H1 (cell line): ENCODE measurements at regions not wholly inside any gene's neighbourhood (a gene's known extent, or its start where the extent isn't known, plus 50 kb on each side); places are given as distances from the start of the nearest gene placed in this dataset.
A peak's percentile ranks its signal among the peaks of the same experiment; 100 is the strongest.

Experiments used
- CTCF ChIA-PET: fragments of 300-600 bp; sonication (Branson Sonifier 250); formaldehyde crosslinking; loops from one replicate; lab custom pipeline; 2021; ENCODE audit not compliant: partially characterized antibody; lab: Charles Lee
- POLR2A ChIA-PET: fragments of 300-600 bp; sonication (Branson Sonifier 250); formaldehyde crosslinking; loops from one replicate; lab custom pipeline; 2021; ENCODE audit warnings: inconsistent platforms; ENCODE audit not compliant: partially characterized antibody; lab: Charles Lee
- DNase-seq, 2 experiments: peaks; one replicate each; pipeline versions ENCODE4 v3.0.0 to v3.0.0-alpha.2; 2010 to 2022; ENCODE audit warnings: low spot score in 2 of 2, low read depth in 1 of 2, mixed read lengths in 1 of 2
- FAIRE-seq: peaks from 2 replicates; lab custom pipeline; 2011; peaks lifted over from hg19 to GRCh38; lab: Jason Lieb, UNC
- H2AFZ ChIP-seq: 2 replicates; pipeline ENCODE4 v1.8.1; 2012; ENCODE audit warnings: low read length, inconsistent platforms
- H2AK5ac ChIP-seq: 2 replicates; pipeline ENCODE4 v1.6.1; 2013; ENCODE audit warnings: low read depth, low read length
- H2BK120ac ChIP-seq: replicated peaks from 2 replicates; pipeline ENCODE3; 2013; ENCODE audit warnings: low read depth, low read length, inconsistent platforms
- H2BK12ac ChIP-seq: 2 replicates; pipeline ENCODE4 v1.6.1; 2013; ENCODE audit warnings: low read depth, low read length
- H2BK15ac ChIP-seq: 2 replicates; pipeline ENCODE4 v1.6.1; 2013; ENCODE audit warnings: low read length
- H2BK20ac ChIP-seq: 2 replicates; pipeline ENCODE4 v1.6.1; 2013; ENCODE audit warnings: low read length
- H2BK5ac ChIP-seq: 2 replicates; pipeline ENCODE4 v1.6.1; 2013; ENCODE audit warnings: low read depth, low read length
- H3K14ac ChIP-seq: 2 replicates; pipeline ENCODE4 v1.6.1; 2013; ENCODE audit warnings: inconsistent platforms; ENCODE audit not compliant: insufficient read length
- H3K18ac ChIP-seq: 2 replicates; pipeline ENCODE4 v1.6.1; 2013; ENCODE audit warnings: low read length; ENCODE audit errors: extremely low read depth
- H3K23ac ChIP-seq: 2 replicates; pipeline ENCODE4 v1.6.1; 2013; ENCODE audit warnings: inconsistent platforms; ENCODE audit not compliant: insufficient read length
- H3K23me2 ChIP-seq: 2 replicates; pipeline ENCODE4 v1.6.1; 2013; ENCODE audit warnings: low read depth, low read length
- H3K27ac ChIP-seq: 2 replicates; pipeline ENCODE4 v1.6.1; 2011; ENCODE audit warnings: low read depth, low read length, inconsistent platforms
- H3K27me3 ChIP-seq, 4 experiments: replicated peaks in 1 of 4; 1 replicate in 1 of 4; 2 replicates in 3 of 4; pipeline versions ENCODE4 v1.6.1 to v1.8.1; 2011 to 2013; ENCODE audit warnings: low read length in 3 of 4, mild to moderate bottlenecking in 3 of 4, inconsistent platforms in 2 of 4, mixed read lengths in 2 of 4, moderate library complexity in 1 of 4; ENCODE audit not compliant: control insufficient read depth in 3 of 4, insufficient read depth in 3 of 4; ENCODE audit errors: extremely low read depth in 1 of 4
- H3K36me3 ChIP-seq, 4 experiments: 2 replicates each; pipeline versions ENCODE4 v1.6.1 to v1.8.1; 2011 to 2013; ENCODE audit warnings: mild to moderate bottlenecking in 4 of 4, low read length in 3 of 4, moderate library complexity in 2 of 4, control low read depth in 1 of 4, inconsistent platforms in 1 of 4; ENCODE audit not compliant: insufficient read depth in 4 of 4, control insufficient read depth in 2 of 4
- H3K4ac ChIP-seq: replicated peaks from 2 replicates; pipeline ENCODE3; 2013; ENCODE audit warnings: low read length, low read depth, mixed read lengths, inconsistent platforms; ENCODE audit not compliant: insufficient read length
- H3K4me1 ChIP-seq, 4 experiments: replicated peaks in 1 of 4; 1 replicate in 1 of 4; 2 replicates in 3 of 4; pipeline versions ENCODE4 v1.6.1 to v1.8.1; 2011 to 2013; ENCODE audit warnings: low read length in 3 of 4, inconsistent platforms in 2 of 4, mixed read lengths in 1 of 4; ENCODE audit not compliant: insufficient read depth in 4 of 4, control insufficient read depth in 3 of 4
- H3K4me2 ChIP-seq, 2 experiments: 2 replicates each; pipeline versions ENCODE4 v1.6.1 to v1.8.1; 2011 to 2013; ENCODE audit warnings: low read depth in 2 of 2, low read length in 2 of 2, control low read depth in 1 of 2, inconsistent platforms in 1 of 2, mild to moderate bottlenecking in 1 of 2; ENCODE audit not compliant: insufficient read depth in 1 of 2
- H3K4me3 ChIP-seq, 4 experiments: fragments of 200-600, 300-600 bp in 1 of 4; sonication (generic), shearing (Covaris generic), sonication (Bioruptor Twin) in 1 of 4; 2 replicates each; pipeline versions ENCODE4 v1.5.1 to v1.8.1; 2011 to 2016; ENCODE audit warnings: low read length in 4 of 4, low read depth in 3 of 4, control low read depth in 2 of 4, inconsistent platforms in 2 of 4, mild to moderate bottlenecking in 2 of 4, mixed read lengths in 1 of 4, moderate library complexity in 1 of 4; ENCODE audit not compliant: insufficient read depth in 2 of 4; ENCODE audit errors: extremely low read depth in 1 of 4
- H3K56ac ChIP-seq: replicated peaks from 2 replicates; pipeline ENCODE3; 2013; ENCODE audit warnings: low read depth, mild to moderate bottlenecking, mixed read lengths, low read length, inconsistent platforms; ENCODE audit not compliant: insufficient read length
- H3K79me1 ChIP-seq: 2 replicates; pipeline ENCODE4 v1.6.1; 2013; ENCODE audit warnings: low read depth, low read length, control low read depth
- H3K79me2 ChIP-seq, 2 experiments: 2 replicates each; pipeline versions ENCODE4 v1.6.1 to v1.8.1; 2012 to 2013; ENCODE audit warnings: low read length in 2 of 2, mild to moderate bottlenecking in 2 of 2, inconsistent platforms in 1 of 2; ENCODE audit not compliant: insufficient read depth in 2 of 2, control insufficient read depth in 1 of 2
- H3K9ac ChIP-seq, 4 experiments: replicated peaks in 1 of 4; 1 replicate in 1 of 4; 2 replicates in 3 of 4; pipeline versions ENCODE4 v1.6.1 to v1.8.1; 2011 to 2013; ENCODE audit warnings: low read depth in 3 of 4, low read length in 3 of 4, control low read depth in 2 of 4, mild to moderate bottlenecking in 2 of 4, moderate library complexity in 2 of 4, inconsistent platforms in 1 of 4; ENCODE audit errors: extremely low read depth in 1 of 4
- H3K9me3 ChIP-seq, 2 experiments: 2 replicates each; pipeline versions ENCODE4 v1.6.1 to v1.8.1; 2012 to 2013; ENCODE audit warnings: mild to moderate bottlenecking in 2 of 2, moderate library complexity in 2 of 2, control low read depth in 1 of 2, inconsistent platforms in 1 of 2, low read depth in 1 of 2, low read length in 1 of 2, mixed read lengths in 1 of 2; ENCODE audit not compliant: insufficient read depth in 2 of 2
- H4K20me1 ChIP-seq, 2 experiments: replicated peaks in 1 of 2; 2 replicates each; pipeline versions ENCODE3 to v1.8.1; 2011 to 2013; ENCODE audit warnings: inconsistent platforms in 2 of 2, low read length in 2 of 2, mild to moderate bottlenecking in 1 of 2; ENCODE audit not compliant: insufficient read depth in 2 of 2, control insufficient read depth in 1 of 2
- H4K5ac ChIP-seq: 2 replicates; pipeline ENCODE4 v1.6.1; 2013; ENCODE audit warnings: low read length, low read depth, mixed read lengths, inconsistent platforms; ENCODE audit not compliant: insufficient read length
- H4K8ac ChIP-seq: 2 replicates; pipeline ENCODE4 v1.8.0; 2013; ENCODE audit warnings: mild to moderate bottlenecking, moderate library complexity, low read length, inconsistent platforms; ENCODE audit not compliant: insufficient read depth; ENCODE audit errors: extremely low read depth
- H4K91ac ChIP-seq: replicated peaks from 2 replicates; pipeline ENCODE3; 2013; ENCODE audit warnings: low read length, mixed read lengths, inconsistent platforms; ENCODE audit not compliant: insufficient read length
- BRCA1 ChIP-seq: IDR thresholded peaks from 2 replicates; pipeline ENCODE4 v1.6.1; 2012; ENCODE audit warnings: low read depth, low read length, improper control_type of control experiment
- EGR1 ChIP-seq: IDR thresholded peaks from 2 replicates; pipeline ENCODE4 v1.6.1; 2011; ENCODE audit warnings: low read depth, low read length, borderline replicate concordance
- MAFK ChIP-seq: IDR thresholded peaks from 2 replicates; pipeline ENCODE4 v1.6.1; 2012; ENCODE audit warnings: low read depth, mild to moderate bottlenecking, improper control_type of control experiment, low read length
- NANOG ChIP-seq: IDR thresholded peaks from 2 replicates; pipeline ENCODE4 v1.6.1; 2011; ENCODE audit warnings: low read length, low read depth, mild to moderate bottlenecking, inconsistent platforms; ENCODE audit not compliant: insufficient read depth, poor library complexity, severe bottlenecking
- PHF8 ChIP-seq: fragments of 200-600 bp; sonication (generic); conservative IDR thresholded peaks from 2 replicates; pipeline ENCODE4 v1.7.1; 2012; ENCODE audit warnings: low read depth, mild to moderate bottlenecking, inconsistent platforms, low read length, moderate library complexity
- RAD21 ChIP-seq, 2 experiments: IDR thresholded peaks in 1 of 2; conservative IDR thresholded peaks in 1 of 2; 2 replicates each; pipeline ENCODE4 v1.6.1; 2011; ENCODE audit warnings: low read depth in 2 of 2, low read length in 2 of 2, improper control_type of control experiment in 1 of 2, inconsistent platforms in 1 of 2, mild to moderate bottlenecking in 1 of 2, moderate library complexity in 1 of 2
- RNF2 ChIP-seq: fragments of 200-900, 300-1000 bp; sonication (generic); IDR thresholded peaks from 2 replicates; pipeline ENCODE4 v1.7.1; 2016; ENCODE audit warnings: borderline replicate concordance, low read depth, mild to moderate bottlenecking, antibody characterized with exemption, low read length; ENCODE audit not compliant: poor library complexity, severe bottlenecking; ENCODE audit errors: missing control alignments
- YY1 ChIP-seq: IDR thresholded peaks from 2 replicates; pipeline ENCODE4 v1.6.1; 2011; ENCODE audit warnings: low read depth, mild to moderate bottlenecking, low read length
- WGBS, 2 experiments: shearing (Covaris generic) in 1 of 2; methylation state at CpG; one replicate each; pipeline versions ENCODE4 v1.1.6 to v1.1.7; 2013 to 2015; ENCODE audit warnings: low lambda C conversion rate in 2 of 2, mixed read lengths in 2 of 2, inconsistent platforms in 1 of 2, low coverage in 1 of 2, missing lambda C conversion rate in 1 of 2; ENCODE audit not compliant: insufficient replicate concordance in 2 of 2, insufficient coverage in 1 of 2, insufficient read length in 1 of 2; ENCODE audit errors: extremely low coverage in 1 of 2, missing lambda C conversion rate in 1 of 2; 5-methylcytosine and 5-hydroxymethylcytosine counted together
- TF ChIP-seq, protein P1 (sequence below), 3 experiments: IDR thresholded peaks; 1 replicate in 2 of 3; 2 replicates in 1 of 3; pipeline versions ENCODE4 v1.5.1 to v1.6.1; 2011; ENCODE audit warnings: low read length in 3 of 3, mild to moderate bottlenecking in 3 of 3, inconsistent platforms in 2 of 3, low read depth in 1 of 3, moderate library complexity in 1 of 3; ENCODE audit not compliant: insufficient read depth in 1 of 3; ENCODE audit errors: control extremely low read depth in 1 of 3

DNA sequence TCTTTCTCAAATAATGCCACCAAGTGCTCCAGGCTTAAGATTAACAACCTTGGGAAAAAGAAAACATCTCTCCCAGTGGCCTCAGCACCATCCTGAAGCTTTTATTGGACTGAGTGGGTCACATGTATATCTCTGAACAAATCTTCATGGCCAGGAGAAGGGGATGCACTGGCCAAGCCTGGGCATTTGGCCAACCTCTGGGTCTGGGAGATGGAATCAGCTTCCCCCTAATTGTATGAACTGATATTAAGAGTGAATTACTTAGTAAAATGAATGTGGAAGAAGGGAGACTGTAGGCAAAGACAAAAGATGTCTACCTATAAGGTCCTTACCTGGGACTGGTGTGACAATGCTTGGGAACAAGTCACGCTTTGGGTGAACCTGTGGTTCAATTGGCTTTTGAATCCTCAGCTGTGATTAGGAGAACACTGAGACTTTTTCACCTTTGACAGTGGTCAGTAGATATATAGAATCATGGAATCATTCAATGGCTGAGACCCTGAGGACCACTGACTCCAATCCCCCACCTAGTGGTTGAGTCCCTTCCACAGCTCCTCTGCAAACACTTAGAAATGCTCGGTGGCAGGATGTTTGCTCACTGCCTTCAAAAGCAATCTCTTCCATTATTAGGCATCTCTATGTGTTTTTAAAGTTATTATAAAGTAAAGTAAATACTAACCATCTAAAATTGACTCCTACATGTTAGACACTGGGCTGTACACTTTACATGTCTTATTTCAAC, 102.6 kb upstream of the ATP1A1 start:
- Histone ChIP-seq H2BK20ac (no peak overlapping the region), H3K4me2 (no peak overlapping the region), H4K91ac (no peak overlapping the region), H2AFZ (no peak overlapping the region), H3K4me3 (no peak overlapping the region), H3K14ac (no peak overlapping the region), H3K4me1 (no peaks in the 10 kb centered on the region), H4K5ac (no peak overlapping the region), H4K8ac (no peak overlapping the region), H3K23ac (no peak overlapping the region), H3K23me2 (no peaks in the 10 kb centered on the region), H2AK5ac (no peak overlapping the region), H3K27me3 (no peaks in the 10 kb centered on the region), H3K27ac (no peak overlapping the region), H3K4ac (no peak overlapping the region), H3K79me2 (no peaks in the 10 kb centered on the region), H3K56ac (no peak overlapping the region), H2BK5ac (no peak overlapping the region), H3K79me1 (no peaks in the 10 kb centered on the region), H3K9ac (no peak overlapping the region), H4K20me1 (no peaks in the 10 kb centered on the region), H2BK120ac (no peak overlapping the region), H3K18ac (no peak overlapping the region), H2BK12ac (no peak overlapping the region), H3K9me3 (no peaks in the 10 kb centered on the region), H2BK15ac (no peak overlapping the region), H3K36me3 (no peaks in the 10 kb centered on the region)
- 74% methylated on average over 2 of the region's 2 CpGs; no CpG with 5 or more reads in 1 of the 2 experiments for WGBS, 2 experiments
- no peak for TF ChIP-seq NANOG
- TF ChIP-seq RAD21 (IDR thresholded peaks at IDR 0.05 in 1 of 2, conservative IDR thresholded peaks at IDR 0.05 in 1 of 2; ENCODE audit: low read depth in 2 of 2, low read length in 2 of 2), result peak in 1 of 2 experiments; percentile 48; a peak in 3 of 4 replicates
- no peak for TF ChIP-seq YY1
- TF ChIP-seq, protein P1, sequence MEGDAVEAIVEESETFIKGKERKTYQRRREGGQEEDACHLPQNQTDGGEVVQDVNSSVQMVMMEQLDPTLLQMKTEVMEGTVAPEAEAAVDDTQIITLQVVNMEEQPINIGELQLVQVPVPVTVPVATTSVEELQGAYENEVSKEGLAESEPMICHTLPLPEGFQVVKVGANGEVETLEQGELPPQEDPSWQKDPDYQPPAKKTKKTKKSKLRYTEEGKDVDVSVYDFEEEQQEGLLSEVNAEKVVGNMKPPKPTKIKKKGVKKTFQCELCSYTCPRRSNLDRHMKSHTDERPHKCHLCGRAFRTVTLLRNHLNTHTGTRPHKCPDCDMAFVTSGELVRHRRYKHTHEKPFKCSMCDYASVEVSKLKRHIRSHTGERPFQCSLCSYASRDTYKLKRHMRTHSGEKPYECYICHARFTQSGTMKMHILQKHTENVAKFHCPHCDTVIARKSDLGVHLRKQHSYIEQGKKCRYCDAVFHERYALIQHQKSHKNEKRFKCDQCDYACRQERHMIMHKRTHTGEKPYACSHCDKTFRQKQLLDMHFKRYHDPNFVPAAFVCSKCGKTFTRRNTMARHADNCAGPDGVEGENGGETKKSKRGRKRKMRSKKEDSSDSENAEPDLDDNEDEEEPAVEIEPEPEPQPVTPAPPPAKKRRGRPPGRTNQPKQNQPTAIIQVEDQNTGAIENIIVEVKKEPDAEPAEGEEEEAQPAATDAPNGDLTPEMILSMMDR (IDR thresholded peaks at IDR 0.05; ENCODE audit: control extremely low read depth in 1 of 3, insufficient read depth in 1 of 3, low read depth in 1 of 3, low read length in 3 of 3), result peak; percentile 25 to 43 (median 26); a peak in 3 of 4 replicates
- TF ChIP-seq BRCA1, result no peak
- no peak for TF ChIP-seq EGR1
- TF ChIP-seq MAFK, result no peak
- TF ChIP-seq PHF8, result no peak
- no peak for TF ChIP-seq RNF2
- CTCF ChIA-PET, result interaction anchor here (0.6 to 3.3 kb wide), 7 partner anchors 9 to 215 kb away, joined by 3 to 16 read pairs (median 3); no protein-coding TSS in a partner anchor
- no peak for FAIRE-seq
- POLR2A ChIA-PET, result no interaction called here
- no peak for DNase-seq
